ENCODE measurements at regions not wholly inside any gene's neighbourhood (a gene's known extent, or its start where the extent isn't known, plus 50 kb on each side); places are given as distances from the start of the nearest gene placed in this dataset.

GRCh38 chr9:18343784-18344183, 130.2 kb upstream of the ADAMTSL1 start (continued):
- no peak for TF ChIP-seq ELF1 (IDR thresholded peaks at IDR 0.05; ENCODE audit: borderline replicate concordance, low read depth)

GRCh38 chr9:18346745-18347144, 127.2 kb upstream of the ADAMTSL1 start:
- no peaks in the 10 kb centered on the region for H3K27me3 ChIP-seq (ENCODE audit: insufficient read depth, low read length)
- no peak overlapping the region for H3K9ac ChIP-seq (ENCODE audit: low read length)
- intact Hi-C loops (cut with micrococcal nuclease) = no loop called here
- ChIA-PET CTCF (no interaction called here), POLR2A (no interaction called here), RAD21 (ENCODE audit: low non-redundant PET in 1 of 2, low total read pairs in 2 of 2, uncharacterized antibody in 2 of 2, unreplicated experiment in 2 of 2) (no interaction called here)
- H3K9me2 ChIP-seq (ENCODE audit: insufficient read depth) = no peaks in the 10 kb centered on the region
- no peak for TF ChIP-seq ZFX (IDR thresholded peaks at IDR 0.05)
- no peak for TF ChIP-seq ELF1 (IDR thresholded peaks at IDR 0.05; ENCODE audit: borderline replicate concordance, low read depth)
- no peak for TF ChIP-seq POLR2A (IDR thresholded peaks at IDR 0.05; ENCODE audit: borderline replicate concordance, extremely low read depth, insufficient read depth, insufficient read length)
- no peak for TF ChIP-seq YY1 (IDR thresholded peaks at IDR 0.05; ENCODE audit: extremely low read depth, insufficient replicate concordance, low read depth, low read length)
- no peak for TF ChIP-seq SIN3A (IDR thresholded peaks at IDR 0.05; ENCODE audit: low read depth)
- no peak for TF ChIP-seq FOSL1 (IDR thresholded peaks at IDR 0.05; ENCODE audit: low read depth)
- no peak overlapping the region for H3K4me2 ChIP-seq (ENCODE audit: low read length)
- no peaks in the 10 kb centered on the region for H4K20me1 ChIP-seq (ENCODE audit: insufficient read depth)
- no peaks in the 10 kb centered on the region for H3K9me3 ChIP-seq (ENCODE audit: control insufficient read depth in 1 of 2, insufficient read depth in 1 of 2, low read depth in 1 of 2, low read length in 2 of 2)
- no peak for DNase-seq (ENCODE audit: low read depth, low spot score)
- H3K4me3 ChIP-seq (replicated peaks in 1 of 2; ENCODE audit: low read depth in 1 of 2, low read length in 2 of 2) = no peak overlapping the region
- no TSS peak for BruUV-seq (replicated peaks)
- H2AFZ ChIP-seq (ENCODE audit: low read depth, low read length, poor library complexity, severe bottlenecking) = no peak overlapping the region
- ATAC-seq = no peak
- H3K4me1 ChIP-seq (ENCODE audit: control insufficient read depth in 1 of 2, insufficient read depth in 2 of 2, low read length in 2 of 2) = no peaks in the 10 kb centered on the region
- H3K36me3 ChIP-seq (ENCODE audit: control insufficient read depth in 1 of 2, insufficient read depth in 2 of 2, low read length in 2 of 2) = no peaks in the 10 kb centered on the region
- no peaks in the 10 kb centered on the region for H3K79me2 ChIP-seq (ENCODE audit: insufficient read depth, low read length)
- H3K27ac ChIP-seq (ENCODE audit: low read depth, low read length) = no peak overlapping the region

- ChIA-PET CTCF (no interaction called here), POLR2A (no interaction called here), RAD21 (ENCODE audit: low non-redundant PET in 1 of 2, low total read pairs in 2 of 2, uncharacterized antibody in 2 of 2, unreplicated experiment in 2 of 2) (no interaction called here)
- Histone ChIP-seq H2AFZ (ENCODE audit: low read depth, low read length, poor library complexity, severe bottlenecking) (no peak overlapping the region), H3K4me3 (replicated peaks in 1 of 2; ENCODE audit: low read depth in 1 of 2, low read length in 2 of 2) (no peak overlapping the region), H4K20me1 (ENCODE audit: insufficient read depth) (no peaks in the 10 kb centered on the region), H3K9ac (ENCODE audit: low read length) (no peak overlapping the region), H3K4me2 (ENCODE audit: low read length) (no peak overlapping the region), H3K9me3 (ENCODE audit: control insufficient read depth in 1 of 2, insufficient read depth in 1 of 2, low read depth in 1 of 2, low read length in 2 of 2) (no peaks in the 10 kb centered on the region), H3K36me3 (ENCODE audit: control insufficient read depth in 1 of 2, insufficient read depth in 2 of 2, low read length in 2 of 2) (no peaks in the 10 kb centered on the region), H3K4me1 (ENCODE audit: control insufficient read depth in 1 of 2, insufficient read depth in 2 of 2, low read length in 2 of 2) (no peaks in the 10 kb centered on the region), H3K27ac (ENCODE audit: low read depth, low read length) (no peak overlapping the region), H3K27me3 (ENCODE audit: insufficient read depth, low read length) (no peaks in the 10 kb centered on the region), H3K79me2 (ENCODE audit: insufficient read depth, low read length) (no peaks in the 10 kb centered on the region), H3K9me2 (ENCODE audit: insufficient read depth) (no peaks in the 10 kb centered on the region)
- BruUV-seq (replicated peaks) = no TSS peak
- DNase-seq (ENCODE audit: low read depth, low spot score) (no peak), ATAC-seq (no peak)
- intact Hi-C loops (cut with micrococcal nuclease) = no loop called here
- TF ChIP-seq JUND (IDR thresholded peaks at IDR 0.05) = no peak
- no peak for TF ChIP-seq CEBPB (IDR thresholded peaks at IDR 0.05; ENCODE audit: low read depth)
- TF ChIP-seq ATF3 (IDR thresholded peaks at IDR 0.05) = no peak
- TF ChIP-seq YY1 (IDR thresholded peaks at IDR 0.05; ENCODE audit: extremely low read depth, insufficient replicate concordance, low read depth, low read length) = no peak
- no peak for TF ChIP-seq ELF1 (IDR thresholded peaks at IDR 0.05; ENCODE audit: borderline replicate concordance, low read depth)
- no peak for TF ChIP-seq CTCF (IDR thresholded peaks at IDR 0.05 in 2 of 3, conservative IDR thresholded peaks at IDR 0.05 in 1 of 3; ENCODE audit: borderline replicate concordance in 1 of 3, insufficient read depth in 1 of 3, low read depth in 2 of 3, low read length in 2 of 3)
- TF ChIP-seq POLR2AphosphoS5 (IDR thresholded peaks at IDR 0.05; ENCODE audit: low read depth, low read length) = no peak
- no peak for TF ChIP-seq MAX (IDR thresholded peaks at IDR 0.05)
- no peak for TF ChIP-seq REST (IDR thresholded peaks at IDR 0.05; ENCODE audit: low read depth)
Observed at GRCh38 chr9:18347386-18348082, 126.4 kb upstream of the ADAMTSL1 start.
